Lung (tissue), 11 donors: ENCODE measurements at regions not wholly inside any gene's neighbourhood (a gene's known extent, or its start where the extent isn't known, plus 50 kb on each side); places are given as distances from the start of the nearest gene placed in this dataset.
A peak's percentile ranks its signal among the peaks of the same experiment; 100 is the strongest.

ENCODE experiments used
- ATAC-seq: fragments of 200-7000 bp; cut with Tn5 transposase; one replicate; pipeline ENCODE4 v1.9.1; 2020; ENCODE audit warnings: moderate number of reproducible peaks; ENCODE audit not compliant: insufficient read depth, low FRiP score
- DNase-seq, 3 donors: peaks; one replicate each; pipeline ENCODE4 v3.0.0-alpha.2; 2013 to 2017
- H3K27ac ChIP-seq, 2 donors: one replicate each; pipeline ENCODE4 v1.5.1; 2013; ENCODE audit warnings: mild to moderate bottlenecking in 2 of 2, moderate library complexity in 2 of 2, control low read depth in 1 of 2, inconsistent platforms in 1 of 2, low read depth in 1 of 2, low read length in 1 of 2
- H3K27me3 ChIP-seq, 3 donors: one replicate each; pipeline ENCODE4 v1.5.1; 2013; ENCODE audit warnings: low read length in 2 of 3; ENCODE audit not compliant: control insufficient read depth in 3 of 3, insufficient read depth in 3 of 3
- H3K36me3 ChIP-seq, 4 donors: one replicate each; pipeline ENCODE4 v1.5.1; 2013; ENCODE audit warnings: low read length in 4 of 4, mild to moderate bottlenecking in 1 of 4, moderate library complexity in 1 of 4; ENCODE audit not compliant: control insufficient read depth in 4 of 4, insufficient read depth in 4 of 4
- H3K4me1 ChIP-seq, 5 donors: one replicate each; pipeline ENCODE4 v1.5.1; 2013; ENCODE audit warnings: low read length in 5 of 5, mild to moderate bottlenecking in 2 of 5, moderate library complexity in 1 of 5; ENCODE audit not compliant: control insufficient read depth in 5 of 5, insufficient read depth in 5 of 5
- H3K4me3 ChIP-seq: one replicate; pipeline ENCODE4 v1.5.1; 2013; ENCODE audit warnings: mild to moderate bottlenecking, control low read depth, moderate library complexity
- H3K9ac ChIP-seq, 2 donors: one replicate each; pipeline ENCODE4 v1.5.1; 2013; ENCODE audit warnings: low read length in 2 of 2, control low read depth in 1 of 2; ENCODE audit not compliant: insufficient read depth in 1 of 2
- H3K9me3 ChIP-seq, 4 donors: one replicate each; pipeline ENCODE4 v1.5.1; 2013; ENCODE audit warnings: low read length in 3 of 4, mild to moderate bottlenecking in 1 of 4, moderate library complexity in 1 of 4; ENCODE audit not compliant: control insufficient read depth in 4 of 4, insufficient read depth in 3 of 4
- WGBS, 2 donors: extraction: QIAGEN DNeasy Blood & Tissue Kit; methylation state at CpG; one replicate each; pipeline ENCODE4 v1.1.7; 2013; 5-methylcytosine and 5-hydroxymethylcytosine counted together
- TF ChIP-seq, protein P1 (sequence below): IDR thresholded peaks from 2 replicates; pipeline ENCODE4 v1.5.1; 2012; ENCODE audit warnings: mild to moderate bottlenecking; ENCODE audit errors: control extremely low read depth, extremely low read depth
- donor health status: control.
- donor health status: control.
- donor health status: Bipolar disorder and iron deficiency.
- donor health status: healthy.
- donor health status: DM: yes; HTN: yes; CAD: no.

DNA sequence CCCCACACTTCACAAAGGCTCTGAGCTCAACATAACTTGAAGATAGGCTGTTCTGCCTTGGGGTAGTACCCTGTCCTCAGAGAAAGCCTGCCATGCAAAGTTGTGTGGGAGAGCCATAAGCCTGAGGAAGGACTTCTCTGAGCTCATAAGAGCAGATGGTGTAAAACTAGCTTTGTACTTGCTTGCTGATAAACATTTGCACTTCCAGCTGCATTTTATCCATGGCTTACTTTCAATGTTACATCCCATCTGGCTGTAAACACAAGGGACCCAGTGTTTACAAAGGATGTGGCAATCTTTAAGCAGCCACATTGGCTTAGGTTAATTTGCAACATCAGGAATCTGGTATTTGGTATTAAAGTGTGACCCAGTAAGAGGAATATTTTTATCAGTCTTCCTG is 258.1 kb downstream of the IPO8 start:
- Histone ChIP-seq H3K27me3 (no peaks in the 10 kb centered on the region), H3K4me3 (no peak overlapping the region), H3K27ac (no peak overlapping the region), H3K9me3 (no peaks in the 10 kb centered on the region), H3K36me3 (no peaks in the 10 kb centered on the region), H3K9ac (no peak overlapping the region), H3K4me1 (peaks cover 0 to 26% (median 0%) of the 10 kb centered on the region in 5 donors)
- TF ChIP-seq, protein P1, sequence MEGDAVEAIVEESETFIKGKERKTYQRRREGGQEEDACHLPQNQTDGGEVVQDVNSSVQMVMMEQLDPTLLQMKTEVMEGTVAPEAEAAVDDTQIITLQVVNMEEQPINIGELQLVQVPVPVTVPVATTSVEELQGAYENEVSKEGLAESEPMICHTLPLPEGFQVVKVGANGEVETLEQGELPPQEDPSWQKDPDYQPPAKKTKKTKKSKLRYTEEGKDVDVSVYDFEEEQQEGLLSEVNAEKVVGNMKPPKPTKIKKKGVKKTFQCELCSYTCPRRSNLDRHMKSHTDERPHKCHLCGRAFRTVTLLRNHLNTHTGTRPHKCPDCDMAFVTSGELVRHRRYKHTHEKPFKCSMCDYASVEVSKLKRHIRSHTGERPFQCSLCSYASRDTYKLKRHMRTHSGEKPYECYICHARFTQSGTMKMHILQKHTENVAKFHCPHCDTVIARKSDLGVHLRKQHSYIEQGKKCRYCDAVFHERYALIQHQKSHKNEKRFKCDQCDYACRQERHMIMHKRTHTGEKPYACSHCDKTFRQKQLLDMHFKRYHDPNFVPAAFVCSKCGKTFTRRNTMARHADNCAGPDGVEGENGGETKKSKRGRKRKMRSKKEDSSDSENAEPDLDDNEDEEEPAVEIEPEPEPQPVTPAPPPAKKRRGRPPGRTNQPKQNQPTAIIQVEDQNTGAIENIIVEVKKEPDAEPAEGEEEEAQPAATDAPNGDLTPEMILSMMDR = no peak
- peak; percentile 53 for ATAC-seq
- DNase-seq = peak; percentile 51 to 95 (median 92)

DNA sequence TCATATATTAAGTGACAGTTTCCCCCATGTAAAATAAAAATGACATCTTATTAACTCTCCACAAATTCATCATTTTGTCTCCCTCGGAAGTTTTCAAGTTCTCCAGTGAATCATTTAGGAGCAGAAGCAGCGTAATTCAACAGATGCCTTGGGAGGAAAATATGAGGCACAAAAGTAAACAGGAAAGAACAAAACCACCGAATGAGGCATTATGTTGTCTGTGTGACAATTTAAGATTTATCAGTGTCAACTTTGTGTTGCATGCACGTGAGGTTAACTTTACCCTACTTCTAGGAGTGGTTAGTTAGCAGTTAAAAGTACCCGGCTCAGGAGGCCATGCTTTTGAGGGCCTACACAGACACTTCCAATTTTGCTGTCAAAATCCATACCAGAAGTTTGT is 258.6 kb downstream of the IPO8 start:
- H3K27ac ChIP-seq = no peak overlapping the region
- DNase-seq = peak in 2 of 3 donors; percentile 11 to 14
- ATAC-seq = no peak
- WGBS, 2 donors = 43 to 48% methylated on average over 5 of the region's 5 CpGs
- no peaks in the 10 kb centered on the region for H3K27me3 ChIP-seq
- H3K36me3 ChIP-seq = no peaks in the 10 kb centered on the region
- TF ChIP-seq, protein P1 = no peak
- H3K9me3 ChIP-seq = peaks cover 0 to 2% (median 0%) of the 10 kb centered on the region in 4 donors
- peaks cover 0 to 26% (median 0%) of the 10 kb centered on the region in 5 donors for H3K4me1 ChIP-seq
- no peak overlapping the region for H3K4me3 ChIP-seq
- no peak overlapping the region for H3K9ac ChIP-seq

DNA sequence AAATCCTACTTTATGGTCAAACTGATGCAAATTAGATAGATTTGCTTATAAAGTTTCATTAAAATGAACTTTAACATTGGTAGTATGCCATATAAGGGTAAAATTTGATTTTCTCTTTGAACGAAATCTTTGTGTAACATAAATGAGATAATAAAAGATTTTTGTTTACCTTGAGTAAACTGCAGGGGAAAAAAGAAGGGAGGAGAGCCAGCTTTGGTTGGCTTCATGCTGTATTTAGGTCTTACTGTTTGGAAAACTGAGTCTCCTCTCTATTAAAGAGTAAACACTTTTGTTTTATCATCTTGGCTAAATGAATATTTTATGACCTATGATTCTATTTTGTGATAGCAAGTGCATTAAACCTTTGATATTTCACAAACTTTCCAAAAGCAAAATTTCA is 267.6 kb downstream of the IPO8 start:
- no peak for ATAC-seq
- Histone ChIP-seq H3K27me3 (no peaks in the 10 kb centered on the region), H3K9ac (no peak overlapping the region), H3K27ac (no peak overlapping the region), H3K9me3 (peaks cover 0 to 11% (median 4%) of the 10 kb centered on the region in 4 donors), H3K4me3 (no peak overlapping the region), H3K36me3 (no peaks in the 10 kb centered on the region), H3K4me1 (no peaks in the 10 kb centered on the region)
- TF ChIP-seq, protein P1 = no peak
- WGBS, 2 donors = 46 to 61% methylated on average over 1 of the region's 1 CpG
- DNase-seq = peak in 1 of 3 donors; percentile 27

DNA sequence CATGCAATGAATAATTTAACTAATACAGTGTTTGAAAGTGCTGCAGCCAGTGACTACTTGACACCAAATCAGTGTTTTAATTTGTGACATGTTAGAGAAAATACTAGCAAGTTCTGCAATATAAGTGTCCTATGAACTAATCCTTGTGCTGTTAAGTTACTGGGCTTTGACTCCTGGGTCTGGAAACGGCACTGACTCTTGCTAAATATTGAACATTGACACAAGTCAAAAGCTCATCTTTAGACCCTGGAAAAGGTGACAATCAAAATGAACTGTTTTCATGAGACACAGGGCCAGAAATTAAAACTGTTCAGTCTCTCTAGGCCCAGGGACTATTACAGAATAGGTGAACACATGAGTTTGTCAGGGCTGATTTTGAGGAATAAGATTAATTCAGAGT is 268.1 kb downstream of the IPO8 start:
- TF ChIP-seq, protein P1 = no peak
- H3K27ac ChIP-seq = no peak overlapping the region
- no peak overlapping the region for H3K9ac ChIP-seq
- H3K9me3 ChIP-seq = peaks cover 0 to 11% (median 4%) of the 10 kb centered on the region in 4 donors
- no peaks in the 10 kb centered on the region for H3K36me3 ChIP-seq
- 80 to 85% methylated on average over 1 of the region's 1 CpG for WGBS, 2 donors
- peaks cover 0 to 3% (median 0%) of the 10 kb centered on the region in 5 donors for H3K4me1 ChIP-seq
- ATAC-seq (no peak), DNase-seq (peak in 1 of 3 donors; percentile 10)
- H3K4me3 ChIP-seq = no peak overlapping the region
- no peaks in the 10 kb centered on the region for H3K27me3 ChIP-seq
